GM23338 (cell line): ENCODE measurements at regions not wholly inside any gene's neighbourhood (a gene's known extent, or its start where the extent isn't known, plus 50 kb on each side); places are given as distances from the start of the nearest gene placed in this dataset.

Experiments
- CREB1 ChIP-seq: fragments of 250-450 bp; sonication (Bioruptor Pico); IDR thresholded peaks from 2 replicates; pipeline ENCODE4 v1.5.0; 2020; ENCODE audit warnings: low read depth, mild to moderate bottlenecking, moderate library complexity
- EZH2 ChIP-seq: fragments of 200-600 bp; sonication (generic); IDR thresholded peaks from one replicate; pipeline ENCODE4 v1.8.0; 2017; ENCODE audit warnings: antibody characterized with exemption, mild to moderate bottlenecking, low read depth; ENCODE audit not compliant: unreplicated experiment
- EZH2phosphoT487 ChIP-seq: fragments of 200-600 bp; sonication (generic); IDR thresholded peaks from one replicate; pipeline ENCODE4 v1.8.1; 2018; ENCODE audit warnings: antibody characterized with exemption; ENCODE audit not compliant: unreplicated experiment
- NANOG ChIP-seq: IDR thresholded peaks from 2 replicates; pipeline ENCODE4 v1.6.1; 2016; ENCODE audit warnings: antibody characterized with exemption, borderline replicate concordance
- POLR2AphosphoS5 ChIP-seq: IDR thresholded peaks from 2 replicates; pipeline ENCODE4 v1.6.1; 2016; ENCODE audit warnings: antibody characterized with exemption, low read depth
- STAT1 ChIP-seq: IDR thresholded peaks from one replicate; pipeline ENCODE4 v1.6.1; 2016; ENCODE audit warnings: antibody characterized with exemption; ENCODE audit not compliant: unreplicated experiment
- TF ChIP-seq, protein P1 (sequence below), 2 experiments: fragments of 200-600 bp in 1 of 2; sonication (generic) in 1 of 2; conservative IDR thresholded peaks; 2 replicates each; pipeline versions ENCODE4 v1.5.1 to v1.6.1; 2016 to 2017; ENCODE audit warnings: antibody characterized with exemption in 2 of 2, low read depth in 2 of 2, mild to moderate bottlenecking in 2 of 2, moderate library complexity in 1 of 2
- TF ChIP-seq, protein P2 (sequence below): IDR thresholded peaks from one replicate; pipeline ENCODE4 v1.6.1; 2018; ENCODE audit warnings: antibody characterized with exemption; ENCODE audit not compliant: unreplicated experiment
- TF ChIP-seq, protein P3 (sequence below): fragments of 250-450 bp; sonication (Bioruptor Pico); IDR thresholded peaks from 2 replicates; pipeline ENCODE4 v1.5.0; 2020; ENCODE audit warnings: mild to moderate bottlenecking, moderate library complexity

DNA sequence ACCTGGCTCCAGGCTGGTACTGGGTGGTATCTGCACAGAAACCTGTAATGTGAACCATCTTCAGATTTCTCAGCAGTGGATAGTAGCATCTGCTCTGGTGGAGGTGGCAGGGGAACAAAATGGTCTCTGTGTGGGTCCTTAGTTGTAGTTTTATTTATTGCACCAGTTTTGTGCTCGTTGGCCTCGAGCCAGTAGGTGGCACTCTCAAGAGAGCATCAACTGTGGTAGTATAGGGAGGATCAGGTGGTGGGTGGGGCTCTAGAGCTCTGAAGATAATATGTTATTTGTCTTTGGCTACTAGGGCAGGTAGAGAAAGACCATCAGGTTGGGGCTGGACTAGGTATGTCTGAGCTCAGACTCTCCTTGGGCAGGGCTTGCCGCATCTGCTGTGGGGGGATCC, 254.0 kb upstream of the GPR149 start:
- TF ChIP-seq, protein P1, sequence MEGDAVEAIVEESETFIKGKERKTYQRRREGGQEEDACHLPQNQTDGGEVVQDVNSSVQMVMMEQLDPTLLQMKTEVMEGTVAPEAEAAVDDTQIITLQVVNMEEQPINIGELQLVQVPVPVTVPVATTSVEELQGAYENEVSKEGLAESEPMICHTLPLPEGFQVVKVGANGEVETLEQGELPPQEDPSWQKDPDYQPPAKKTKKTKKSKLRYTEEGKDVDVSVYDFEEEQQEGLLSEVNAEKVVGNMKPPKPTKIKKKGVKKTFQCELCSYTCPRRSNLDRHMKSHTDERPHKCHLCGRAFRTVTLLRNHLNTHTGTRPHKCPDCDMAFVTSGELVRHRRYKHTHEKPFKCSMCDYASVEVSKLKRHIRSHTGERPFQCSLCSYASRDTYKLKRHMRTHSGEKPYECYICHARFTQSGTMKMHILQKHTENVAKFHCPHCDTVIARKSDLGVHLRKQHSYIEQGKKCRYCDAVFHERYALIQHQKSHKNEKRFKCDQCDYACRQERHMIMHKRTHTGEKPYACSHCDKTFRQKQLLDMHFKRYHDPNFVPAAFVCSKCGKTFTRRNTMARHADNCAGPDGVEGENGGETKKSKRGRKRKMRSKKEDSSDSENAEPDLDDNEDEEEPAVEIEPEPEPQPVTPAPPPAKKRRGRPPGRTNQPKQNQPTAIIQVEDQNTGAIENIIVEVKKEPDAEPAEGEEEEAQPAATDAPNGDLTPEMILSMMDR (conservative IDR thresholded peaks at IDR 0.05; ENCODE audit: low read depth in 2 of 2) = peak; percentile 76 to 77
- TF ChIP-seq POLR2AphosphoS5 = no peak
- TF ChIP-seq, protein P2, sequence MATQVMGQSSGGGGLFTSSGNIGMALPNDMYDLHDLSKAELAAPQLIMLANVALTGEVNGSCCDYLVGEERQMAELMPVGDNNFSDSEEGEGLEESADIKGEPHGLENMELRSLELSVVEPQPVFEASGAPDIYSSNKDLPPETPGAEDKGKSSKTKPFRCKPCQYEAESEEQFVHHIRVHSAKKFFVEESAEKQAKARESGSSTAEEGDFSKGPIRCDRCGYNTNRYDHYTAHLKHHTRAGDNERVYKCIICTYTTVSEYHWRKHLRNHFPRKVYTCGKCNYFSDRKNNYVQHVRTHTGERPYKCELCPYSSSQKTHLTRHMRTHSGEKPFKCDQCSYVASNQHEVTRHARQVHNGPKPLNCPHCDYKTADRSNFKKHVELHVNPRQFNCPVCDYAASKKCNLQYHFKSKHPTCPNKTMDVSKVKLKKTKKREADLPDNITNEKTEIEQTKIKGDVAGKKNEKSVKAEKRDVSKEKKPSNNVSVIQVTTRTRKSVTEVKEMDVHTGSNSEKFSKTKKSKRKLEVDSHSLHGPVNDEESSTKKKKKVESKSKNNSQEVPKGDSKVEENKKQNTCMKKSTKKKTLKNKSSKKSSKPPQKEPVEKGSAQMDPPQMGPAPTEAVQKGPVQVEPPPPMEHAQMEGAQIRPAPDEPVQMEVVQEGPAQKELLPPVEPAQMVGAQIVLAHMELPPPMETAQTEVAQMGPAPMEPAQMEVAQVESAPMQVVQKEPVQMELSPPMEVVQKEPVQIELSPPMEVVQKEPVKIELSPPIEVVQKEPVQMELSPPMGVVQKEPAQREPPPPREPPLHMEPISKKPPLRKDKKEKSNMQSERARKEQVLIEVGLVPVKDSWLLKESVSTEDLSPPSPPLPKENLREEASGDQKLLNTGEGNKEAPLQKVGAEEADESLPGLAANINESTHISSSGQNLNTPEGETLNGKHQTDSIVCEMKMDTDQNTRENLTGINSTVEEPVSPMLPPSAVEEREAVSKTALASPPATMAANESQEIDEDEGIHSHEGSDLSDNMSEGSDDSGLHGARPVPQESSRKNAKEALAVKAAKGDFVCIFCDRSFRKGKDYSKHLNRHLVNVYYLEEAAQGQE = no peak
- TF ChIP-seq EZH2 = no peak
- TF ChIP-seq CREB1 = no peak
- no peak for TF ChIP-seq EZH2phosphoT487
- TF ChIP-seq NANOG = no peak
- TF ChIP-seq, protein P3, sequence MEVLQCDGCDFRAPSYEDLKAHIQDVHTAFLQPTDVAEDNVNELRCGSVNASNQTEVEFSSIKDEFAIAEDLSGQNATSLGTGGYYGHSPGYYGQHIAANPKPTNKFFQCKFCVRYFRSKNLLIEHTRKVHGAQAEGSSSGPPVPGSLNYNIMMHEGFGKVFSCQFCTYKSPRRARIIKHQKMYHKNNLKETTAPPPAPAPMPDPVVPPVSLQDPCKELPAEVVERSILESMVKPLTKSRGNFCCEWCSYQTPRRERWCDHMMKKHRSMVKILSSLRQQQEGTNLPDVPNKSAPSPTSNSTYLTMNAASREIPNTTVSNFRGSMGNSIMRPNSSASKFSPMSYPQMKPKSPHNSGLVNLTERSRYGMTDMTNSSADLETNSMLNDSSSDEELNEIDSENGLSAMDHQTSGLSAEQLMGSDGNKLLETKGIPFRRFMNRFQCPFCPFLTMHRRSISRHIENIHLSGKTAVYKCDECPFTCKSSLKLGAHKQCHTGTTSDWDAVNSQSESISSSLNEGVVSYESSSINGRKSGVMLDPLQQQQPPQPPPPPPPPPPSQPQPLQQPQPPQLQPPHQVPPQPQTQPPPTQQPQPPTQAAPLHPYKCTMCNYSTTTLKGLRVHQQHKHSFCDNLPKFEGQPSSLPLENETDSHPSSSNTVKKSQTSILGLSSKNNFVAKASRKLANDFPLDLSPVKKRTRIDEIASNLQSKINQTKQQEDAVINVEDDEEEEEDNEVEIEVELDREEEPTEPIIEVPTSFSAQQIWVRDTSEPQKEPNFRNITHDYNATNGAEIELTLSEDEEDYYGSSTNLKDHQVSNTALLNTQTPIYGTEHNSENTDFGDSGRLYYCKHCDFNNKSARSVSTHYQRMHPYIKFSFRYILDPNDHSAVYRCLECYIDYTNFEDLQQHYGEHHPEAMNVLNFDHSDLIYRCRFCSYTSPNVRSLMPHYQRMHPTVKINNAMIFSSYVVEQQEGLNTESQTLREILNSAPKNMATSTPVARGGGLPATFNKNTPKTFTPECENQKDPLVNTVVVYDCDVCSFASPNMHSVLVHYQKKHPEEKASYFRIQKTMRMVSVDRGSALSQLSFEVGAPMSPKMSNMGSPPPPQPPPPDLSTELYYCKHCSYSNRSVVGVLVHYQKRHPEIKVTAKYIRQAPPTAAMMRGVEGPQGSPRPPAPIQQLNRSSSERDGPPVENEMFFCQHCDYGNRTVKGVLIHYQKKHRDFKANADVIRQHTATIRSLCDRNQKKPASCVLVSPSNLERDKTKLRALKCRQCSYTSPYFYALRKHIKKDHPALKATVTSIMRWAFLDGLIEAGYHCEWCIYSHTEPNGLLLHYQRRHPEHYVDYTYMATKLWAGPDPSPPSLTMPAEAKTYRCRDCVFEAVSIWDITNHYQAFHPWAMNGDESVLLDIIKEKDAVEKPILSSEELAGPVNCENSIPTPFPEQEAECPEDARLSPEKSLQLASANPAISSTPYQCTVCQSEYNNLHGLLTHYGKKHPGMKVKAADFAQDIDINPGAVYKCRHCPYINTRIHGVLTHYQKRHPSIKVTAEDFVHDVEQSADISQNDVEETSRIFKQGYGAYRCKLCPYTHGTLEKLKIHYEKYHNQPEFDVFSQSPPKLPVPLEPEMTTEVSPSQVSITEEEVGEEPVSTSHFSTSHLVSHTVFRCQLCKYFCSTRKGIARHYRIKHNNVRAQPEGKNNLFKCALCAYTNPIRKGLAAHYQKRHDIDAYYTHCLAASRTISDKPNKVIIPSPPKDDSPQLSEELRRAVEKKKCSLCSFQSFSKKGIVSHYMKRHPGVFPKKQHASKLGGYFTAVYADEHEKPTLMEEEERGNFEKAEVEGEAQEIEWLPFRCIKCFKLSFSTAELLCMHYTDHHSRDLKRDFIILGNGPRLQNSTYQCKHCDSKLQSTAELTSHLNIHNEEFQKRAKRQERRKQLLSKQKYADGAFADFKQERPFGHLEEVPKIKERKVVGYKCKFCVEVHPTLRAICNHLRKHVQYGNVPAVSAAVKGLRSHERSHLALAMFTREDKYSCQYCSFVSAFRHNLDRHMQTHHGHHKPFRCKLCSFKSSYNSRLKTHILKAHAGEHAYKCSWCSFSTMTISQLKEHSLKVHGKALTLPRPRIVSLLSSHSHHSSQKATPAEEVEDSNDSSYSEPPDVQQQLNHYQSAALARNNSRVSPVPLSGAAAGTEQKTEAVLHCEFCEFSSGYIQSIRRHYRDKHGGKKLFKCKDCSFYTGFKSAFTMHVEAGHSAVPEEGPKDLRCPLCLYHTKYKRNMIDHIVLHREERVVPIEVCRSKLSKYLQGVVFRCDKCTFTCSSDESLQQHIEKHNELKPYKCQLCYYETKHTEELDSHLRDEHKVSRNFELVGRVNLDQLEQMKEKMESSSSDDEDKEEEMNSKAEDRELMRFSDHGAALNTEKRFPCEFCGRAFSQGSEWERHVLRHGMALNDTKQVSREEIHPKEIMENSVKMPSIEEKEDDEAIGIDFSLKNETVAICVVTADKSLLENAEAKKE (CRISPR knock-in tag) = no peak
- TF ChIP-seq STAT1 = no peak
